ENCODE measurements at regions not wholly inside any gene's neighbourhood (a gene's known extent, or its start where the extent isn't known, plus 50 kb on each side); places are given as distances from the start of the nearest gene placed in this dataset.

DNA sequence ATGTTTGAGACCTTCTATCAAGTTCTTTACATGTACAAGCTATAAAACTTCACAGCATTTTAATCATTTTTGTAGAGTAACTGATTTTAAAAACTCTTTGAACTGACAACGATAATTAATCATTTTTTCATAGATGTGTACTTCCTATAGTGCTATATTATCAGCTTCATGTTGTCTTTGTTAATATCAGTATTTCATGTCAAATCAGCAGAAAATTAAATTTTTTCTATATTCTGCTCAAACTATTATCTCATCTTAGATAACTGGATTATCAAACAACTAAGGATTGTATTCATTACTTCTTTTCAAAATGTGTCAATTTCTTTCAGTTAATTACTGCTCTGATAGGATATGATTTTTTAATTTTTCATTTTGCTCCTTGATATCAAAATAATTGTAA, 214.6 kb upstream of the RGS18 start:
- Histone ChIP-seq H3K4me1 (no peaks in the 10 kb centered on the region), H3K9me3 (no peaks in the 10 kb centered on the region), H3K36me3 (no peaks in the 10 kb centered on the region), H3K27me3 (no peaks in the 10 kb centered on the region), H3K27ac (no peak overlapping the region), H3K4me3 (no peak overlapping the region)
- intact Hi-C loops (cut with DNase I; ENCODE audit: low total_unique reads) = no loop called here
- no peak for DNase-seq (ENCODE audit: low spot score in 2 of 2)
- TF ChIP-seq POLR2AphosphoS5 (IDR thresholded peaks at IDR 0.05) (no peak), POLR2A (IDR thresholded peaks at IDR 0.05) (no peak)
- TF ChIP-seq, protein P1, sequence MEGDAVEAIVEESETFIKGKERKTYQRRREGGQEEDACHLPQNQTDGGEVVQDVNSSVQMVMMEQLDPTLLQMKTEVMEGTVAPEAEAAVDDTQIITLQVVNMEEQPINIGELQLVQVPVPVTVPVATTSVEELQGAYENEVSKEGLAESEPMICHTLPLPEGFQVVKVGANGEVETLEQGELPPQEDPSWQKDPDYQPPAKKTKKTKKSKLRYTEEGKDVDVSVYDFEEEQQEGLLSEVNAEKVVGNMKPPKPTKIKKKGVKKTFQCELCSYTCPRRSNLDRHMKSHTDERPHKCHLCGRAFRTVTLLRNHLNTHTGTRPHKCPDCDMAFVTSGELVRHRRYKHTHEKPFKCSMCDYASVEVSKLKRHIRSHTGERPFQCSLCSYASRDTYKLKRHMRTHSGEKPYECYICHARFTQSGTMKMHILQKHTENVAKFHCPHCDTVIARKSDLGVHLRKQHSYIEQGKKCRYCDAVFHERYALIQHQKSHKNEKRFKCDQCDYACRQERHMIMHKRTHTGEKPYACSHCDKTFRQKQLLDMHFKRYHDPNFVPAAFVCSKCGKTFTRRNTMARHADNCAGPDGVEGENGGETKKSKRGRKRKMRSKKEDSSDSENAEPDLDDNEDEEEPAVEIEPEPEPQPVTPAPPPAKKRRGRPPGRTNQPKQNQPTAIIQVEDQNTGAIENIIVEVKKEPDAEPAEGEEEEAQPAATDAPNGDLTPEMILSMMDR (IDR thresholded peaks at IDR 0.05) = no peak

DNA sequence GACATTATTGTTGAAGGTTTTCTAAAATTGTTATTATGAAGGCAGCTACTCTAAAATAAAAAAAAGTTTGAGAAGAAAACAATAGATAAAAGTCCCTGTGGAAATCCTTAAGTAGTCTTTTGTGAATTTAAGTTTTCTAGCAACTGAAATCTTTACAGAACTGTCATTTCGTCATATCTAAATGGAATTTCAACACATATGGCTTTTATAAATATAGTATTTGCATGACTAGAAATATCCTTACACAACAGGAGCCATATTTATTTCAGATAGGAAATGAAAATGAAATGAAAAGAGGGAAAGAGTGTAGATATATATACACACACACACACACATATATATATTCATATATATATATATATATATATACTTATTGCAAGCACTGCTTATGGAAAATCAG, 204.7 kb upstream of the RGS18 start:
- no peak for DNase-seq (ENCODE audit: low spot score in 2 of 2)
- Histone ChIP-seq H3K9me3 (no peaks in the 10 kb centered on the region), H3K4me3 (no peak overlapping the region), H3K27ac (no peak overlapping the region), H3K4me1 (no peaks in the 10 kb centered on the region), H3K27me3 (no peaks in the 10 kb centered on the region), H3K36me3 (no peaks in the 10 kb centered on the region)
- TF ChIP-seq, protein P1 (IDR thresholded peaks at IDR 0.05) = no peak
- TF ChIP-seq POLR2AphosphoS5 (IDR thresholded peaks at IDR 0.05) (no peak), POLR2A (IDR thresholded peaks at IDR 0.05) (no peak)
- intact Hi-C loops (cut with DNase I; ENCODE audit: low total_unique reads) = no loop called here

DNA sequence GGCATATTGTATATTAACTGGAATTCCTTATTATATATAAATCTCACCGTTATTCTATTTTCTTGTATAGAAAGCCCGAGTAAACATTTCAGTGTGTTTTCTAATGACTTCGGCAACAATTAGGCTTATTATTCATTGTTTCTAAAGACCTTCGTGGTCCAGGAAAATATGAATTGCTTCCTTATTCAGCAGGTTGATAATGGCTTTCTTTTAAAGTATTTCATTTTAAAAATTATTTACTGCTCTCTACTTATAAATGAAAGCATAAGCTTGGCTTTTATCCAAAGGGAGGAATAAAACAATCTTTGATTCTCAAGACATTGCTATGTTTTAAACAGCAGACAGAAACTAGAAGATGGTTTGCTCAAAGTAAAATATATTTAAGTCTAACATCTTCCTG, 198.4 kb upstream of the RGS18 start:
- Histone ChIP-seq H3K4me1 (no peaks in the 10 kb centered on the region), H3K27ac (no peak overlapping the region), H3K27me3 (no peaks in the 10 kb centered on the region), H3K4me3 (no peak overlapping the region), H3K36me3 (no peaks in the 10 kb centered on the region), H3K9me3 (no peaks in the 10 kb centered on the region)
- intact Hi-C loops (cut with DNase I; ENCODE audit: low total_unique reads) = no loop called here
- no peak for DNase-seq (ENCODE audit: low spot score in 2 of 2)
- no peak for TF ChIP-seq POLR2A (IDR thresholded peaks at IDR 0.05)
- TF ChIP-seq POLR2AphosphoS5 (IDR thresholded peaks at IDR 0.05) = no peak
- TF ChIP-seq, protein P1 (IDR thresholded peaks at IDR 0.05) = no peak

DNA sequence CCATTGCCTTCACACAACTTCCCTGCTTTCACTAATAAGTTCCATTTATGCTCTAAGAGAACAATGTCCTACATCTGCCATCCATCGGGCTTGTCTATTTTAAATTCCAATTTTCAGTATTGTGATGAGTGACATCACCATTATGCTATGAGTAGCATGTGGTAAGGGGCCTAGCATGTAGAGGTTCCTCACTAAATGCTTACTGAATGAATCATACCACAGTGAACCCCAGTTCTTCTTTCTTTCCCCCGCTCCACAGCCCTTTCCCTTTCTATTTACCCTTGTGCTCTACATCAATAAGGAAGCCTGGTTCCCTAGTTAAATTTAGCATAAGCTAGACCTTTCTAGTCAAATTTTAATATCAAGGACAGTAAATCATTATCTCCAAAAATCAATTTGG, 195.0 kb upstream of the RGS18 start:
- intact Hi-C loops (cut with DNase I; ENCODE audit: low total_unique reads) = no loop called here
- Histone ChIP-seq H3K4me3 (no peak overlapping the region), H3K9me3 (no peaks in the 10 kb centered on the region), H3K4me1 (no peaks in the 10 kb centered on the region), H3K36me3 (no peaks in the 10 kb centered on the region), H3K27me3 (no peaks in the 10 kb centered on the region), H3K27ac (no peak overlapping the region)
- DNase-seq (ENCODE audit: low spot score in 2 of 2) = no peak
- TF ChIP-seq POLR2AphosphoS5 (IDR thresholded peaks at IDR 0.05) = no peak
- TF ChIP-seq POLR2A (IDR thresholded peaks at IDR 0.05) = no peak
- TF ChIP-seq, protein P1 (IDR thresholded peaks at IDR 0.05) = no peak

DNA sequence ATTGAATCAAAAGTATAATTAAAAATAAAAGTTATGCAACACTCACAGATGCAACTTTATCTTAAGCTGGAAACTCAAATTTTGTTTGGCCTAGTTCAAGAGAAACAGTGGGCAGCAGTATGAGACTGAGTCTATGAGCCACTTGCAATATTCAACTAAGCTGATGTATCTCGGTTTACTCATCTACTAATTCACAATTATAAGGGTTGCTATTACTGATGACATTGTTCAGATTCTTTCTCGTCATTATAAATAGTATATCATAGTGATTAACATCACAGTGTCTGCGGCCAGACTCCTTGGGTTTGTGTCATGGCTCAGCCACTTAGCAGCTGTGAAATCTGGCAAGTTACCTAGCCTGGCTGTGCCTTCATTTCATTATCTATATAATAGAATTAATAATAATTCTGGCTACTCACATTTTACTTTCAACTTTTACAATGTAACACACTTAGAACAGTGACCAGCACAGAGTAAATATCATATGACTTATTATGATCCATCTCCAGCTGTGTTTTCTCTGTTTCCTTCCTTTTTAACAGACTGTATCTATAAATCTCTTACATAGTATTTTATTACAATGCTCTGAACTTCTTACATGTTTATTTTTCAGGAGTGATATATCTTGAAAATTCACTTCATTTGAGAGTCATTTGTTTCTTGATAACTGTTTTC, 194.3 kb upstream of the RGS18 start:
- H3K27me3 ChIP-seq = no peaks in the 10 kb centered on the region
- no peak for DNase-seq (ENCODE audit: low spot score in 2 of 2)
- H3K4me3 ChIP-seq = no peak overlapping the region
- TF ChIP-seq POLR2AphosphoS5 (IDR thresholded peaks at IDR 0.05) (no peak), POLR2A (IDR thresholded peaks at IDR 0.05) (no peak)
- TF ChIP-seq, protein P1 (IDR thresholded peaks at IDR 0.05) = no peak
- H3K36me3 ChIP-seq = no peaks in the 10 kb centered on the region
- H3K27ac ChIP-seq = no peak overlapping the region
- intact Hi-C loops (cut with DNase I; ENCODE audit: low total_unique reads) = no loop called here
- no peaks in the 10 kb centered on the region for H3K4me1 ChIP-seq
- no peaks in the 10 kb centered on the region for H3K9me3 ChIP-seq
